ENCODE measurements at regions not wholly inside any gene's neighbourhood (a gene's known extent, or its start where the extent isn't known, plus 50 kb on each side); places are given as distances from the start of the nearest gene placed in this dataset.

GRCh38 chrX:67961516-67961915, 417.7 kb downstream of the AR start:
- H3K4me2 ChIP-seq (ENCODE audit: insufficient read depth, insufficient read length, low read length): no peak overlapping the region
- H3K4ac ChIP-seq (ENCODE audit: low read depth, low read length): no peak overlapping the region
- no peaks in the 10 kb centered on the region for H3K4me1 ChIP-seq (ENCODE audit: insufficient read depth, low read length)
- H3K27ac ChIP-seq (ENCODE audit: insufficient read length, low read depth, low read length): no peak overlapping the region
- no peak overlapping the region for H2BK12ac ChIP-seq (ENCODE audit: insufficient read length, low read depth, low read length)
- no peak overlapping the region for H2BK20ac ChIP-seq (ENCODE audit: low read depth, low read length, poor library complexity, severe bottlenecking)
- no peaks in the 10 kb centered on the region for H4K20me1 ChIP-seq (ENCODE audit: control insufficient read depth, insufficient read depth, insufficient read length)
- no peak overlapping the region for H3K23ac ChIP-seq (ENCODE audit: insufficient read length, low read depth, low read length)
- Mint-ChIP-seq H3K36me3 (ENCODE audit: insufficient read depth in 1 of 3, low read depth in 3 of 3) (peaks cover 0 to 7% (median 0%) of the 10 kb centered on the region in 3 experiments; a peak in 4 of 7 replicates), H3K27ac (no peak overlapping the region), H3K9me3 (peaks cover 62 to 64% of the 10 kb centered on the region in 2 experiments), H3K4me3 (no peak overlapping the region), H3K4me1 (peaks cover 13 to 14% of the 10 kb centered on the region in 2 experiments), H3K27me3 (ENCODE audit: low read depth) (no peaks in the 10 kb centered on the region; the same call in 1 of the 2 replicates)
- H3K18ac ChIP-seq (ENCODE audit: insufficient read length, low read depth, low read length): no peak overlapping the region
- H3K56ac ChIP-seq (ENCODE audit: insufficient read length, low read depth, low read length): no peak overlapping the region
- no peak for DNase-seq
- no peak overlapping the region for H2AK5ac ChIP-seq (ENCODE audit: insufficient read length, low read length)
- H3K14ac ChIP-seq (ENCODE audit: insufficient read depth, low read length): no peak overlapping the region
- no peak overlapping the region for H2AFZ ChIP-seq (ENCODE audit: low read length)
- no peak overlapping the region for H2BK5ac ChIP-seq (ENCODE audit: insufficient read length, low read length)
- no peaks in the 10 kb centered on the region for H3K79me2 ChIP-seq (ENCODE audit: insufficient read depth, low read length)
- no CpG with 5 or more reads among the region's 3 CpGs for WGBS (ENCODE audit: extremely low coverage, insufficient read length, low lambda C conversion rate)
- no peak overlapping the region for H4K91ac ChIP-seq (ENCODE audit: insufficient read length, low read depth, low read length)
- no peak overlapping the region for H2BK15ac ChIP-seq (ENCODE audit: low read depth, low read length)
- H3K9ac ChIP-seq (ENCODE audit: extremely low read depth, insufficient read length, low read length): no peak overlapping the region
- H3K79me1 ChIP-seq (ENCODE audit: insufficient read depth, low read depth, low read length, poor library complexity, severe bottlenecking): no peaks in the 10 kb centered on the region
- H3K27me3 ChIP-seq (ENCODE audit: insufficient read depth, low read length): no peaks in the 10 kb centered on the region
- H3K9me3 ChIP-seq (ENCODE audit: control insufficient read depth, low read depth, low read length): peaks cover 41% of the 10 kb centered on the region
- no peak overlapping the region for H3T11ph ChIP-seq (ENCODE audit: low read length)
- no peak overlapping the region for H4K8ac ChIP-seq (replicated peaks; ENCODE audit: insufficient read length, low read depth, low read length)
- no peak for TF ChIP-seq CTCF (conservative IDR thresholded peaks at IDR 0.05)
- no peak overlapping the region for H2BK120ac ChIP-seq (ENCODE audit: low read depth, low read length, poor library complexity, severe bottlenecking)
- no peak overlapping the region for H4K5ac ChIP-seq (ENCODE audit: insufficient read length, low read depth, low read length)
- H3K23me2 ChIP-seq (ENCODE audit: insufficient read length, low read depth, low read length, poor library complexity, severe bottlenecking): no peaks in the 10 kb centered on the region

Measured in H9 (cell line).